Colonic mucosa (tissue), 4 donors: ENCODE measurements at regions not wholly inside any gene's neighbourhood (a gene's known extent, or its start where the extent isn't known, plus 50 kb on each side); places are given as distances from the start of the nearest gene placed in this dataset.
"Not testable (repeated sequence)": the region's sequence is repeated elsewhere in the genome, so short reads cannot be mapped to it uniquely, and the experiment has no call there.

Experiments
- DNase-seq: peaks from one replicate; pipeline ENCODE4 v3.0.0-alpha.2; 2020
- H3K27ac ChIP-seq: fragments of 200-600 bp; one replicate; pipeline ENCODE4 v1.8.0; 2021
- H3K27me3 ChIP-seq: fragments of 200-600 bp; one replicate; pipeline ENCODE4 v1.8.0; 2021
- H3K36me3 ChIP-seq: fragments of 200-600 bp; one replicate; pipeline ENCODE4 v1.8.0; 2021
- H3K4me1 ChIP-seq: fragments of 200-600 bp; one replicate; pipeline ENCODE4 v1.8.0; 2021; ENCODE audit warnings: mild to moderate bottlenecking
- H3K4me3 ChIP-seq: fragments of 200-600 bp; one replicate; pipeline ENCODE4 v1.8.0; 2021
- H3K9ac ChIP-seq, 2 donors: one replicate each; pipeline ENCODE4 v1.7.0; 2013; ENCODE audit warnings: control low read depth in 2 of 2, low read depth in 2 of 2, low read length in 2 of 2
- H3K9me3 ChIP-seq: fragments of 200-600 bp; one replicate; pipeline ENCODE4 v1.8.0; 2021
- intact Hi-C: fragments of 100-400 bp; cut with DNase I; formaldehyde crosslinking; loops from one replicate; pipeline ENCODE4 v1.14.1; 2022
- TF ChIP-seq, protein P1 (sequence below): fragments of 200-600 bp; IDR thresholded peaks from one replicate; pipeline ENCODE4 v1.8.0; 2022; ENCODE audit warnings: antibody characterized with exemption, mild to moderate bottlenecking
- donor health status: healthy.
- donor health status: DM: no; HTN: no; CAD: no.
- donor health status: DM: no; HTN: no; CAD: no.

DNA sequence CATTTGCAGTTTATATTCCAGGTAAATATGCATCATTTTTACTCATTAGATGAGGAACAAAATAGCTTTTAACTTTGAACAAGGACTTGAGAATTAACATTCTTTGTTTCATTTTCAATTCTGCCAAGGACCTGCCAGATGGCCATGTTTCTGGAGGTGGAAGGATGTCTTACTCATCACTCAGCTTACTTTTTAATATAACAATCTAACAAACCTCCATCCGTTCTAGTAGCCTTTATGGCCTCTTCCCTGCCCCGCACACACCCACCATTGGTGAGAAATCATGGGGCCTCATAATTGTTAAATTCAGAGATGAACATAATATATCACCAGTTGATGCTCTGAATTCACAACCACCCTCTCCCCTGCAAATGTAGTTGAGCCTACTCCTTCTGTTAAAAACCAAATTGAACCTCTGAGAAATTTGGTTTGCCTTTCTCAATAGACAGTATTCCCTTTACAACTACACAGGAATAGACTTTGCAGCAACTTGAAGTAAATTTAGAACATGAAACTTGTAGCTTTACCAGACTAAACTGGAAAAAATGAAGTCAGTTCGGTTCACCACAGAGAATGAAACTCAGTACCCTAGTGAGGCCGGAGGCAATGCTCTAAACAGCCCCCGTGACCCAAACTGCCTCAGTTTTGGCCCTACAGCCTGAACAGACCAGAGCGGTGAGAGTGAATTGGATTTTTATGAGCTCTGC lies 50.1 kb upstream of the ACSL4 start:
- H3K36me3 ChIP-seq: no peaks in the 10 kb centered on the region
- H3K9me3 ChIP-seq: no peaks in the 10 kb centered on the region
- intact Hi-C loops: no loop called here
- H3K4me3 ChIP-seq: no peak overlapping the region
- TF ChIP-seq, protein P1, sequence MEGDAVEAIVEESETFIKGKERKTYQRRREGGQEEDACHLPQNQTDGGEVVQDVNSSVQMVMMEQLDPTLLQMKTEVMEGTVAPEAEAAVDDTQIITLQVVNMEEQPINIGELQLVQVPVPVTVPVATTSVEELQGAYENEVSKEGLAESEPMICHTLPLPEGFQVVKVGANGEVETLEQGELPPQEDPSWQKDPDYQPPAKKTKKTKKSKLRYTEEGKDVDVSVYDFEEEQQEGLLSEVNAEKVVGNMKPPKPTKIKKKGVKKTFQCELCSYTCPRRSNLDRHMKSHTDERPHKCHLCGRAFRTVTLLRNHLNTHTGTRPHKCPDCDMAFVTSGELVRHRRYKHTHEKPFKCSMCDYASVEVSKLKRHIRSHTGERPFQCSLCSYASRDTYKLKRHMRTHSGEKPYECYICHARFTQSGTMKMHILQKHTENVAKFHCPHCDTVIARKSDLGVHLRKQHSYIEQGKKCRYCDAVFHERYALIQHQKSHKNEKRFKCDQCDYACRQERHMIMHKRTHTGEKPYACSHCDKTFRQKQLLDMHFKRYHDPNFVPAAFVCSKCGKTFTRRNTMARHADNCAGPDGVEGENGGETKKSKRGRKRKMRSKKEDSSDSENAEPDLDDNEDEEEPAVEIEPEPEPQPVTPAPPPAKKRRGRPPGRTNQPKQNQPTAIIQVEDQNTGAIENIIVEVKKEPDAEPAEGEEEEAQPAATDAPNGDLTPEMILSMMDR: no peak
- no peaks in the 10 kb centered on the region for H3K4me1 ChIP-seq
- no peak for DNase-seq
- H3K9ac ChIP-seq: no peak overlapping the region
- H3K27me3 ChIP-seq: no peaks in the 10 kb centered on the region
- H3K27ac ChIP-seq: no peak overlapping the region

DNA sequence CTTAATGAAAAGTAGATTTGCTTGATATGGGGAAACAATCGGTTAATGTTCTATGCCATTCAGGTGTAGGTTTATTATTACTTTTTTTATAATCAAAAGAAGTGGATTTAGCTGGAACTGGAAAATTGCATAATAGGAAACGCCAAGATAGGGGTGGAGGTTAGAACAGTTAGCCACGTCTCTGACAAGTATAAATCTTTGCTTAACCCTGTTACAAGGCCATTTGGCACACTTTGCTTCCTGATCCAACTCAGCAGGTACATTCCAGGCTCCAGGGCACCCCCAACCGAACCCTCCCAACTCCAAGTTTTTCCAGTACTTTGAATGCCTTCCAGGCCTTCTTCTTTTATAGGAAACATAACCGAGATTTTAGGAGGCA lies 50.6 kb upstream of the ACSL4 start:
- no peaks in the 10 kb centered on the region for H3K27me3 ChIP-seq
- no peaks in the 10 kb centered on the region for H3K36me3 ChIP-seq
- no peak for DNase-seq
- H3K9ac ChIP-seq: no peak overlapping the region
- TF ChIP-seq, protein P1: no peak
- H3K4me1 ChIP-seq: no peaks in the 10 kb centered on the region
- intact Hi-C loops: no loop called here
- H3K9me3 ChIP-seq: no peaks in the 10 kb centered on the region
- no peak overlapping the region for H3K4me3 ChIP-seq
- no peak overlapping the region for H3K27ac ChIP-seq

DNA sequence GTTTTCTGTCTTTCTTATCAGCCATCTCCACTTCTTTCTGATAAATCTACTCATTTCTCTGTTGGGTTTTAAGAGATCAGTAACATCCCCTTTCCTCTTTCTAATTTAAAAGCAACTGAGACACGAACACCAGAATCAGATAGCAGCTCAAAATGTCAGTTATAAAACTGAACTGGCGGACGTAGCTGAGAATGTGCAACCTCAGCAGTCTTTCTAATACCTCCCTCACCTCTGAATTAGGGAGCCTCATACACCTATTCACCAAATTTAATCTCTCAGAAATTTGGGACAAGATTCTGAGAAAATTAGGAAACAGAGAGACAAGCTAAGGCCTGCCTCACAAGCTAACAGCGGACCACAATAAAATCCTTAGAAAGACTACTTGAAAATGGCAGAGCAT lies 52.0 kb upstream of the ACSL4 start:
- Histone ChIP-seq H3K9ac (no peak overlapping the region), H3K4me1 (no peaks in the 10 kb centered on the region), H3K4me3 (no peak overlapping the region), H3K27me3 (no peaks in the 10 kb centered on the region), H3K36me3 (no peaks in the 10 kb centered on the region), H3K27ac (no peak overlapping the region), H3K9me3 (no peaks in the 10 kb centered on the region)
- no peak for DNase-seq
- TF ChIP-seq, protein P1: no peak
- intact Hi-C loops: no loop called here

DNA sequence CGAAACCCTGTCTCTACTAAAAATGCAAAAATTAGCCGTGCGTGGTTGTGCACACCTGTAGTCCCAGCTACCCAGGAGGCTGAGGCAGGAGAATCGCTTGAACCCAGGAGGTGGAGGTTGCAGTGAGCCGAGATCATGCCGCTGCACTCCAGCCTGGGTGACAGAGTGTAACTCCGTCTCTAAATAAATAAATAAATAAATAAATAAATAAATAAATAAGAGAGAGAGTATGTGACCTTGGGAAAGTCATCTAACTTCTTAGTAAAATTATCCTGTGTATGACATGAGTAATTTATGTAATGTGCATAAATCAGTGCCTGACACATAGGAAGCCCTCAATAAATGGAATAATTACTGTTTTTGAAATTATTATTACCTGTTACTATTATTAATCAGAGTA lies 57.5 kb upstream of the ACSL4 start:
- H3K27ac ChIP-seq, H3K9ac ChIP-seq, DNase-seq, H3K4me1 ChIP-seq, H3K4me3 ChIP-seq, H3K9me3 ChIP-seq, intact Hi-C loops, H3K36me3 ChIP-seq, H3K27me3 ChIP-seq: not testable (repeated sequence)

DNA sequence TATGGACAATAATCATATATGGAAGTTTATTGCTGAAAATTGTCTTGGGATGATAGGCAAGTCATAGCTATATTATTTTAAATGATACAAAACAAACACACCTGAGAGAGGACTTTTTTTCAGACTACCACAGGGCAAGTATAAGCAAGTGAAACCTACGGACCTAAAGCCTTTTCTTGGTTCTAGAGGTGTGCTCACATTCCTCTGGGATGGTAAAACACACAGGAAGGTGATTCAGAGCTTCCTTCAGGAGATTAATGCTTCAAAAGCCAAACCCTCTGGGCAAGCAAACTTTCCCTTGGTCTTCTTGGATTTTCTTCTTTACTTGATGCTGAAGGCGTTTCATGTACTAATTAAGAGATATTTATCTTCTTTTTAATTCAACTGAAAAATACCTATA lies 60.1 kb upstream of the ACSL4 start:
- TF ChIP-seq, protein P1: no peak
- no peak for DNase-seq
- Histone ChIP-seq H3K27me3 (no peaks in the 10 kb centered on the region), H3K4me1 (no peaks in the 10 kb centered on the region), H3K27ac (no peak overlapping the region), H3K9ac (no peak overlapping the region), H3K9me3 (no peaks in the 10 kb centered on the region), H3K4me3 (no peak overlapping the region), H3K36me3 (no peaks in the 10 kb centered on the region)
- intact Hi-C loops: no loop called here

DNA sequence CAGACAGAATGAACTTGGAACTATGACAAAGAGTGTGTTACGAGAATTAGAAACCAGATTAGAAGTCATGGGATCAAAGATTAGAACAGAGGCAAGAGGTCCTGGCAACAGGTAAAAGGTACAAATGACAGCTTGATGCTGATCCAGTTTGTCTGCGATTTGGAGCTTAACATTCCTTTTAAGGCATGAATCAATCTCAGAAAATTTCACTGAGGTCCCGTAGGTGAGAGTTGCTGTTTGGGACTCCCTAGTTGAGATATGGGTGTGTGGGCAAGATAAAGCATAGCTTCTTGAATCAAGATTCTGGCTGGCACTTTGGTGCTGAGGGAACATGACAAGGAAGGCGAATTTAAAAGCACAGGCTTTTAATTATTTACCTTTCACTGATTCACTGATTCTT lies 62.6 kb upstream of the ACSL4 start:
- Histone ChIP-seq H3K9me3 (no peaks in the 10 kb centered on the region), H3K4me3 (no peak overlapping the region), H3K36me3 (no peaks in the 10 kb centered on the region), H3K9ac (no peak overlapping the region), H3K27ac (no peak overlapping the region), H3K27me3 (no peaks in the 10 kb centered on the region), H3K4me1 (no peaks in the 10 kb centered on the region)
- no peak for DNase-seq
- TF ChIP-seq, protein P1: no peak
- intact Hi-C loops: no loop called here
